ENCODE measurements at regions not wholly inside any gene's neighbourhood (a gene's known extent, or its start where the extent isn't known, plus 50 kb on each side); places are given as distances from the start of the nearest gene placed in this dataset.
A peak's percentile ranks its signal among the peaks of the same experiment; 100 is the strongest.
"Not testable (repeated sequence)": the region's sequence is repeated elsewhere in the genome, so short reads cannot be mapped to it uniquely, and the experiment has no call there.

DNA sequence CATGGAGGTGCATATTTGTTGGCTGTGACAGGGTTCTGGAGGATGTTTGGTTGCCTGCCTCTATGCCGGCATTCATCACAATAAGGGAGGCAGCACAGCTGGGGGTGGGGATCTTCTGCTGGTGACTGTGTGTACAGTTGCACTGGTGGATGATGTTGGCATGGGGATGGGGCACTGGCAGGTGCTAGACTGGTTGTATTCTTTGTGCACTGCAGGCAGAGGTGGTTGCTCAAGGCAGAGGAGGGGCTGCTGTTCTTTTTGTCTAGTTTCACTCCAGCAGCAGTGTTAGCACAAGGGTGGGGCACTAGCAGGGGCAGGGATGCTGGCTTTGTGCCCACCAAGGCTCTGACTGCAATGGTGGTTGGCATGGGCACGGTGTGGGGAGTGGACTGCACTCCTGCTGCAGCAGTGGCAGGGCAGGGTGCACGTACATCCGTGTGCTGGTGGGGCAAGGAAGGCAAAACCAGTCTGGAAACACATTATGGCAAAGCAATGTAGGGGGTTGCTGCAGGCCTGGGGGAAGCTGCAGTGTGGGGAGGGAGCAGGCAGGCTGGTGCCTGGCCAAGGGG, 69.3 kb downstream of the ISOC1 start:
- DNase-seq, result no peak

- DNase-seq, result peak; percentile 2
Measured at GRCh38 chr5:129170050-129170449, 75.5 kb downstream of the ISOC1 start.

GRCh38 chr5:129171194-129171944, 76.8 kb downstream of the ISOC1 start:
- no peak for DNase-seq

- DNase-seq, result peak; percentile 17
Measured at GRCh38 chr5:129172580-129172979, 78.0 kb downstream of the ISOC1 start.

GRCh38 chr5:129173771-129174170, 79.2 kb downstream of the ISOC1 start:
- DNase-seq, result no peak

DNA sequence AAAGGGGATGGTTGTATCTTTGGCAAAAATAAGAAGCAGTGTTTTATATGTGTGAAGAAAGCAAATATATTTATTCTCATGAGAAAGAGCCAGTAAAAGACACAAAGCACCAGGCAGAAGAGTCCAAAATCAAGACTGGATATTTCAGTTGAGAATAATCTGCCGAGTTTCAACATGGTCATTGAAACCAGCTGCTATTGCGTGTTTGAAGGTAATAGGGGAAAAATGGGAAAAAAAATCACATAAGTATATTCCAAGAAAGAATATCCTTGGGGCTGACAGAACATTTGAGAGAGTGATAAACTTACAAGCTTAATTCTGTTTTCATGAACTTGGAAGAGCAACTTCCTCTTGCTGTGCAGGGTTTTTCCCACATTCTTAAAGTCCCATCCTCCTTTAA, 79.9 kb downstream of the ISOC1 start:
- no peak for DNase-seq

- no peak for DNase-seq
Measured at GRCh38 chr5:129177451-129177850, 82.9 kb downstream of the ISOC1 start.

- DNase-seq, result no peak
Measured at GRCh38 chr5:129199308-129199707, 104.8 kb downstream of the ISOC1 start.

DNA sequence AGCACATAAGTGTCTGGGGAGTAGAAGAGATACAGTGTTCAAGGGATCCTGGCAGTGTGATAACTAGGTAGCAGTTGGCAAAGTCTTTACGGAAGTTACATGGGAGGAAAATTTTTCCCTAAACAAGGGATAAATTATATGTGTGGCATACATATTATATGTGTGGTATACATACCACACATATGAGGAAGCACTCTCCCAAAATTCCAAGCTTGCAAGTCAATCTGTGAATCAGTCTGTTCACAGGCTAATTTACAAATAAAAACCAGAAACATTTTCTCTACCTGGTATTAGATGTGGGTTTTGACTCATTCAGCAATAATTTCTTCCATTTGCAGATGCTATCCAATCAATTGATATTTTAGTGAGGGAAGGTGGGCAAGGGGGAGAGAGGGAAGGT, 110.0 kb downstream of the ISOC1 start:
- DNase-seq, result peak; percentile 25

GRCh38 chr5:129216001-129216400, 121.5 kb downstream of the ISOC1 start:
- no peak for DNase-seq

DNA sequence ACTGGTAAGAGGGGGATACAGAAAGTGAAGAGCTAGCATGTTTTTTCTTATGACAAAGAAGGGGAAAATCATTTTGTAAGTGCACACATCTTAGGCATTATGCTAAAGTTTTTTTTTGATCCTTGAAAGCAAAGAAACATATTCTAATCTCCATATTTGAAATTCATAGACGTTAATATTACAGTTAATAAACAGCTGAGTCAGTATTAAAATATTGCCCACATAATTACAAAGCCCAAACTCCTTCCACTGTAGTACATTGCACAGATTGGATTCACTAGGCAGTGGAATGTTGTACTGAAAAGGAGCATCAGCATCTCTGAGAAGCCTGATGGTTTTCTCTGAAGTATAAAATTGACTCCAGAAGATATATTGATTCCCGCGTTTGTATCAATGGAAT, 122.6 kb downstream of the ISOC1 start:
- no peak for DNase-seq

- no peak for DNase-seq
Measured at GRCh38 chr5:129223178-129223577, 128.6 kb downstream of the ISOC1 start.

GRCh38 chr5:129228577-129228976, 134.0 kb downstream of the ISOC1 start:
- no peak for DNase-seq

DNA sequence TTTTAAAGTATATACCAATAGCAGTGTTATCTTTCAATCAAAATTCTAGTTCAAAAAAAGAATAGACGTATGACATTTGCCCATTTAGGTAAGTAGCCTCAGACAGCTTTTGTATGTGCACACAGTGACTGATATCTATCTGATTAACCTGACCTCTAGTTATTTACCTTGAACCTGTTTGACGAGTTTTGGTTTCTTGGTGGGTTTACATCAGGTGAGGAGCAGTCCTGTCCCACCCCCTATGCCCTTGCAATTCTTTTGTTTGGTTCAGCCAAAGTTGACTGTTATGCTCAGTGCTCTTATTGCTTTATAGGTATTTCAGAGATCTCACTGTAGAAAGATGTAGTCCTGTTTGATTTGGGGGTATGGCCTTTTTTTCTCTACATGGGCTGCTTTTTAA, 147.2 kb downstream of the ISOC1 start:
- no peak for DNase-seq

DNA sequence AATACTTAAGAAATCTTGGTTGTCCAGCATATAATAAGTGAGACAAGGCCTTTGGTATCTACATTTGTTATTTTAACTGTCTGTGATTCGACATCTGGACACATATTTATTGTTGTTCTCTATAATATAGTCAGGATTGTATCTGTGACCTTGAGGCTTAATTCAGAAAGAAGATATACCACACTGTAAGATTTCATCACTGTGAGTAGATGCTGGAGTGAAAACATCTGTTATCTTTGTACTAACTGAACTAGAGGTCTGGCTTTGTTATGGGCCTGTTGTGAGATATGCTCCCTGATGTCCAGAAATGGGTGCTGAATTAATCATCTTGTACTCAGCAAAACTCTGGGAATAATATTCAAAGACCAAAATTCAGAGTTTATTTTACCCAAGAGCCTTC, 148.5 kb downstream of the ISOC1 start:
- peak; percentile 43 for DNase-seq

DNA sequence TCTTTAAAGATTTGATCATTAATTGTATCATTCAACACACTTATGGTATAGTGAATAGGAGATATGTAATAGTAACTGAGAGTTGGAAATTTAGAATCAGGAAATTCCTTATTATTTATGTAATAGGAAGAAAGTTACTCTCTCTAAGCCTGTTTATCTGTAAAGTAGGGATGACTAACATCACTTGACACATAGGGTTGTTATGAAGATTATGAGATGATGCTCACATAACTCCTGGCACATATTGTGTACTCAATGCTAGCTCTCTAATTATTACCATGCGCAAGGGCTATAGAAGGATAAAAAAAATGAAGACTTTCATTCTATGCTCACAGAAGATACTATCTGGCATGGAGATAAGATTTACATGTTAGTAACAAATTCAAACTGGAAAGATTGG, 149.9 kb downstream of the ISOC1 start:
- DNase-seq, result peak; percentile 87

DNA sequence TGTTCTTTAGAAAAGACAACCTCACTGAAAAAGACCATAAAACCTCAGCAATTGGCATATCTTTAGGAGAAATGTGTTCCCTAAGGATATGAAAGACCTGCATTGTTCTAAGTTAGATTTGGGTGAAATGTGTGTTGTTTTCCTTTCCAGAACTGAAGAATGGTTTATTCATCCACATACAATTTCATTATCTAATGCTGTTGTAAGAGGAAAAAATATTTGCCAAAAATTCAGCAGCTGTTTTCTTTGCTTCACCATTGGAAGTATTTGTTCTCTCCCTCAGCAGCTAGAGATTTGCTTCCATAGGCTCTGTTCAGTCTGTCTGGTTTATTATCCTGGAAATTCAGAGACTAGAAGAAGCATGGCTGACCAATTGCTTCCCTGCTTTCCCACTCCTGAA, 150.9 kb downstream of the ISOC1 start:
- peak; percentile 35 for DNase-seq

DNA sequence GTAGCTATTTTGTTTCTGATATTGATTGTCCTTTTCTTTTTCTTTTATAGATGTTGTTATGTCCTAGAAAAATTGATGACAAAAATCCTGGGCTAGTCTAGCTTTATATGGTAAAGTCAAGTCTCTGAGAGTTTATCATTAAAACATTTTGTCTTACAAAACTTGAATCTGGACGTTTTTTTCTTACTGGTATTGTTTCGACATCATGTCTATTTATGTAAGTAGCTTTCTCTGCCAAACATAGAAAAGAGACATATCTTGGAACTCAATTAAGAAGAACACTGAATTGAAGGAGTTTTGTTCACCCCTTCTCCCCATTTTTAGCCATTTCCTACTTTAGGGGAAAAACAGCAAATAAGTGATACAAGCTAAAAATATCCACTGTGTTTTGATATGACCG, 151.5 kb downstream of the ISOC1 start:
- DNase-seq, result no peak

- no peak for DNase-seq
Measured at GRCh38 chr5:129249886-129250285, 155.3 kb downstream of the ISOC1 start.

DNA sequence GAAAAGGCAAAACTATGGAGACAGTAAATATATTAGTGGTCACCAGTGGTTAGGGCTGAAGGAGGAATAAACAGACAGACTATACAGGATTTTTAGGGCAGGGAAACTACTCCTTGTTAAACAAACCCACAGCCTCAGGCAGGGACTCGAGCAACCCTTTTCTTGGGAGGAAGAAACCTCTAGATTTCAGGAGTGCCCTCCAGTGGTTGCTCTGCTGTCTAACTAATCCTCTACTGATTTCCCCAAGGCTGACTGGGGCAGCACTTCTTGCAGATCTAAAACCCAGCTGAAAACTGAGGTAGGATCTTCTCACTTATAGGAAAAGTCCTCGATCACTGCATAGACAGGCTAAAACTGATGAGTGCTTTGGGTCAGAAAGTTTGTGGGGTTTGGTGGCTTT, 176.8 kb downstream of the ISOC1 start:
- peak; percentile 32 for DNase-seq

DNA sequence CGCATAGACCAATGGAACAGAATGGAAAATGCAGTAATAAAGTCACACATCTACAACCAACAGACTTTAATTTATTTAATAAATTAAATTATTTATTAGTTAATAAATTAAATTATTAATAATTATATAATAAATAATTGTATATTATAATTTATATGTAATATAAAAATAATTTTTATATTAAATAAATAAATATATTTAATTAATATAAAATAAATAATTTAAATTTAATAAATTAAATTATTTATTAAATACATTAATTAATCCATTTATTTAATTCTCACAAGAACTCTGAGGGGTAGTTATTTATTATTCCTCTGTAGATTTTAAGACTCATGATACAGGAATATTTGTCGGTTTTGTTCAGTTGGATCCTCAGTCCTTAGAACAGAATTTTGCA, 176.1 kb upstream of the ADAMTS19 start:
- DNase-seq, result no peak

DNA sequence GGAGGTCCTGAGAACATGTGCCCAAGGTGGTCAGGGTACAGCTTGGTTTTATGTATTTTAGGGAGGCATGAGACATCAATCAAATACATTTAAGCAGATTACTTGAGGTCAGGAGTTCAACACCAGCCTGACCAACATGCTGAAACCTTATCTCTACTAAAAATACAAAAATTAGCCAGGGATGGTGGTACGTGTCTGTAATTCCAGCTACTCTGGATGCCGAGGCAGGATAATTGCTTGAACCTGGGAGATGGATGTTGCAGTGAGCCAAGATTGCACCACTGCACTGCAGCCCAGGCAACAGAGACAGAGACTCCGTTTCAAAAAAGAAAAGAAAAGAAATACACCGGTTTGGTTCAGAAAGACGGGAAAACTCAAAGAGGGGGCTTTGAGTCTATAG, 165.9 kb upstream of the ADAMTS19 start:
- DNase-seq, result not testable (repeated sequence)

DNA sequence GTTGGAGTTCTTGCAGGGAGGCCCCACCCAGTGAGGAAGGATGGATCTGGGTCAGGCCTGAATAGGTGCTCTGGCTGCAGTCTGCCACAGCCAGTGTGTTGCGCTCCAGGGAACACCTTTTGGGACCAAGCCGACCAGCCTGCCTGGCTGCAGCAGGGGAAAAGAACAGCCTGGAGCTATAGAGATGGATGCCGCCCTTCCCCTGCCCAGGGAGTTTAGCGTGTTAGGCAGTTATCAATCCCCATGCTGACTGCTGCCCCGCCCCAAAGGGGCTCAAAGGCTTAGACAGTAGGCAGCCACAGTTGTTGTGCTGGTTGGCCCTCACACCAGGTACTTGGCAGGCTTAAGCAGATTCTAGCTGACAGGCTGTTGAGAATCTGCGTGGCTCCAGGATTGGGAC, 153.4 kb upstream of the ADAMTS19 start:
- DNase-seq, result no peak

GRCh38 chr5:129322968-129323367, 137.1 kb upstream of the ADAMTS19 start:
- no peak for DNase-seq

DNA sequence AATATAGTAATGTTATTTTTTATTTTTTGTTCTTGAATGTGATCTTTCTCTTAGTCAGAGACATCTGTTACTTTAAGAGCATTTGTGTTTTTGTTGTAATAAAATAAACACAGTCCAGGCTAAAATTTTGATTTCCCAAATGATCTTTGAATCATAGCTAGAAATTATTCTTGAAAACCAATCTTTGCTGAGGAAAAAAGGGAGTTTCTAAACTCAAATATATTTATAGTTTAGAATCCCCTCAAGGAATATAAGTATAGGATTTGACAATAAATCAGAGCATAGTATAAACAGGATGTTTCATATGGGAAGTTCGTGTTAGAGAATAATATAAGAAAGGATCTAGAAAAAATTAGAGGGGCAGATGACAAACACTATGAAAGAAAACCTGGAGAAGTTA, 118.8 kb upstream of the ADAMTS19 start:
- no peak for DNase-seq
